ENCODE measurements at regions not wholly inside any gene's neighbourhood (a gene's known extent, or its start where the extent isn't known, plus 50 kb on each side); places are given as distances from the start of the nearest gene placed in this dataset.

DNA sequence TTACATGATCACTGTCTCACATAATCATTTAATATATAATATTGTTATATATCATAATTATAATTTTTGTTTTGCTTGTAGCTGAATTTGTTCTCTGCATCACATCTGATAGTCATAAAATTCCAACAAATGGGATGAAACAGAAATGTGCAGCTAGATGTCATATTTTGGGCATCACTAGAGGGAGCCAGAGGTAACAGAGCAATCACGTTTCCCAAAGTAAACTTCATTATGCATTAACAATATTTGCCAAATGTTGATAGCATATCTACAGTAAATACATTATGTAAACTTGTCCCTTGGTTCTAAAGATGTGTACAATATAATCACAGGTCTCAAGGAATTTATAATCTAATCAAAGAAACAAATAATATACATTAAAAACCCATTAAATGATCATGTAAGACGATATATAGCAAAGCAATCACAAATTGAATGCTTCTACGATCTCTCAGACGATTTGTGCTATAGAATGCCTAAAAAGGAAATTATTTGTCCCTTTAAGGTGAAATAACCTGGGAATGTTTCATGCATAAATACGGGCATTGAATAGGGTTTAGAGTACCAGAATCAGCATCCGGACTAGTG, 234.2 kb upstream of the MCTP2 start:
- TF ChIP-seq, protein P1, sequence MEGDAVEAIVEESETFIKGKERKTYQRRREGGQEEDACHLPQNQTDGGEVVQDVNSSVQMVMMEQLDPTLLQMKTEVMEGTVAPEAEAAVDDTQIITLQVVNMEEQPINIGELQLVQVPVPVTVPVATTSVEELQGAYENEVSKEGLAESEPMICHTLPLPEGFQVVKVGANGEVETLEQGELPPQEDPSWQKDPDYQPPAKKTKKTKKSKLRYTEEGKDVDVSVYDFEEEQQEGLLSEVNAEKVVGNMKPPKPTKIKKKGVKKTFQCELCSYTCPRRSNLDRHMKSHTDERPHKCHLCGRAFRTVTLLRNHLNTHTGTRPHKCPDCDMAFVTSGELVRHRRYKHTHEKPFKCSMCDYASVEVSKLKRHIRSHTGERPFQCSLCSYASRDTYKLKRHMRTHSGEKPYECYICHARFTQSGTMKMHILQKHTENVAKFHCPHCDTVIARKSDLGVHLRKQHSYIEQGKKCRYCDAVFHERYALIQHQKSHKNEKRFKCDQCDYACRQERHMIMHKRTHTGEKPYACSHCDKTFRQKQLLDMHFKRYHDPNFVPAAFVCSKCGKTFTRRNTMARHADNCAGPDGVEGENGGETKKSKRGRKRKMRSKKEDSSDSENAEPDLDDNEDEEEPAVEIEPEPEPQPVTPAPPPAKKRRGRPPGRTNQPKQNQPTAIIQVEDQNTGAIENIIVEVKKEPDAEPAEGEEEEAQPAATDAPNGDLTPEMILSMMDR (IDR thresholded peaks at IDR 0.05 in 8 of 11, conservative IDR thresholded peaks at IDR 0.05 in 3 of 11) = peak in 7 of 11 experiments; percentile 19 to 59 (median 47)
- no peak for TF ChIP-seq POLR2A (IDR thresholded peaks at IDR 0.05)

Data from spleen (tissue), 7 donors.